ENCODE measurements at regions not wholly inside any gene's neighbourhood (a gene's known extent, or its start where the extent isn't known, plus 50 kb on each side); places are given as distances from the start of the nearest gene placed in this dataset.
"Not testable (repeated sequence)": the region's sequence is repeated elsewhere in the genome, so short reads cannot be mapped to it uniquely, and the experiment has no call there.

- DNase-seq, result no peak
Observed at GRCh38 chr14:85010186-85010585, 519.8 kb upstream of the FLRT2 start.

GRCh38 chr14:85016496-85016895 lies 513.4 kb upstream of the FLRT2 start:
- DNase-seq, result no peak

DNA sequence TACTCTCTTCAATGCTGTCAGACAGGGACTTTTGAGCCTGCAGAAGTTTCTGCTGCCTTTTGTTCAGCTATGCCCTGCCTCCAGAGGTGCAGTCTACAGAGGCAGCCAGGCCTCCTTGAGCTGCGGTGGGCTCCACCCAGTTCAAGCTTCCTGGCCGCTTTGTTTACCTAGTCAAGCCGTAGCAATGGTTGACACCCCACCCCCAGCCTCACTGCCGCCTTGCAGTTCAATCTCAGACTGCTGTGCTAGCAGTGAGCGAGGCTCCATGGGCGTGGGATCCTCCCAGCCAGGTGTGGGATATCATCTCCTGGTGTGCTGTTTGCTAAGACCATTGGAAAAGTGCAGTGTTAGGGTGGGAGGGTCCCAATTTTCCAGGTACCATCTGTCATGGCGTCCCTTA lies 506.1 kb upstream of the FLRT2 start:
- DNase-seq, result not testable (repeated sequence)

GRCh38 chr14:85024931-85025330 lies 505.0 kb upstream of the FLRT2 start:
- DNase-seq, result no peak

GRCh38 chr14:85027681-85028370 lies 502.1 kb upstream of the FLRT2 start:
- no peak for DNase-seq

GRCh38 chr14:85037411-85037810 lies 492.5 kb upstream of the FLRT2 start:
- DNase-seq, result no peak

GRCh38 chr14:85038526-85039352 lies 491.2 kb upstream of the FLRT2 start:
- no peak for DNase-seq

GRCh38 chr14:85039353-85039626 lies 490.7 kb upstream of the FLRT2 start:
- no peak for DNase-seq

- DNase-seq, result no peak
Observed at GRCh38 chr14:85040046-85040685, 489.8 kb upstream of the FLRT2 start.

- DNase-seq, result no peak
Observed at GRCh38 chr14:85041618-85042017, 488.3 kb upstream of the FLRT2 start.

- DNase-seq, result no peak
Observed at GRCh38 chr14:85042301-85042700, 487.6 kb upstream of the FLRT2 start.

DNA sequence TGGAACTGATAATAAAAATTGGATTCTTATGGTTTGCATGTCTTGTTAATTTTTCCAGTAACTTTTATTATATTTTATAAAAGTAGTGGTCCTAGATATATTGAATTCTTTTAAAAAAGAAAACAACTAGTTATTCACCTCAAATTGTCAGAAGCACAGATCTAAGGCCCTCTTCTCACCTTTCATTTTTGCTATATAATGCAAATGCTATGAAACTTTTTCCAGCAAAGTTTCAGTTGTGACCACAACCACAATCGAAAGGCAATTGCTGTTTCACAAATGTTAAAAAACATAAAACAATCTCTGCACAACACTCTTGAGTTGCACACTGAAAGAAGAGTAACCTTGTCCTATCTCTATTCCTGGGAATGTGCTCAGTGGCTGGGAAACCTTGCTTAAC lies 479.8 kb upstream of the FLRT2 start:
- no peak for DNase-seq

GRCh38 chr14:85052646-85053045 lies 477.3 kb upstream of the FLRT2 start:
- no peak for DNase-seq

- DNase-seq, result no peak
Observed at GRCh38 chr14:85054178-85054577, 475.8 kb upstream of the FLRT2 start.

GRCh38 chr14:85056267-85056666 lies 473.7 kb upstream of the FLRT2 start:
- no peak for DNase-seq

DNA sequence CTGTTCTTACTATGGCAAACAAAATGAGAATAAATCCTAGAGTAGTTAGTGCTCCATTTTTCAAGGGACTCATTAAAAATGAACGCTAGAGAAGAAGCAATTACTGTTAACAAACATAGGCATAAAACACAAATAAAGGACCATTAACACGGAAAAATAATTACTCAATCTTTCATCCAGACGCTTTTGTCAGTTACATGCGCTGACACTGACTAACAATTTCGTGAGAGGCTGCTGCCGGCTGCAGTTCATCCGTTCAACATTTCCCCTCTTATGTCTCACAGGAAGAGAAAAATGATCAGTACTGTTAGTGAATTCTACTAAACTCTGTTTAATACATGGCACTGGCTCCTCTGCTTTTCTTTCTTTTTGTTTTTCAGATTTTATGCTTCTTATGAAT lies 472.7 kb upstream of the FLRT2 start:
- DNase-seq, result no peak

GRCh38 chr14:85058150-85058549 lies 471.8 kb upstream of the FLRT2 start:
- DNase-seq, result no peak

DNA sequence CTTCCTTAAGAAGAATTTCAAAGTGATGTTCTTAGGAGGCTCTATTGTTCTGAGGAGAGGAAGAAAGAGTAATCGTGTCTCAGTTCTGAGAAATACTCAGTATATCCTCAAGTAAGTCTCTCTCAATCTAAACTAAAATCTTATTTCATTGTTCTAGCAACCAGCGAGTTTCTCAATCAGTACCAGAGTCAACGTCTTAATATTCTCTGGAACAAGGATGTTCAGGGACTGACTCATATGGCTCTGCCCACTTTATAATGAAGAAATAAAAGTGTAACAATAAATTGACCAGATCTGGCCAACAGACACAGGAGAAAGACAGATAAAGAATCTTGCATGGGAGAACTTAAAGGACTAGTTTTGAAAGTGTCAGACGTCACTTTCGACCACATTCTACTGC lies 469.8 kb upstream of the FLRT2 start:
- no peak for DNase-seq

DNA sequence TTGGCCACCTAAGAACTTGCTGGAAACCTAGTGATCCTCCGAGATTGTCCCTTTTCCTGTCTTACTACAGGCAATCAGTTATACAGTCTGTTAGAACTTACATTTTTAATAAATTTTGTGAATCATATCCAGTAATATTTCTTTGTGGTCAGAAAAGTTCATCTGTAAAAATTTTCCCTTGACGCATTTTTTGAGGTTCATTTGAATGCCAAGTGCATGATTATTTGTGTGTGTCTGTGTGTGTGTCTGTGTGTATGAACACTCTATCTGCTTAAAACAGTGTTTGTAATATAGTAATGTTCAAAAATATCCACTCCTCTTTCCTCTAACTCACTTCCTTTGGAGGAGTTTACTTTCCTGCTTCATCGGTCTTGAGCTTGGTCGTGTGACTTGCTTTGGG lies 468.7 kb upstream of the FLRT2 start:
- DNase-seq, result no peak

DNA sequence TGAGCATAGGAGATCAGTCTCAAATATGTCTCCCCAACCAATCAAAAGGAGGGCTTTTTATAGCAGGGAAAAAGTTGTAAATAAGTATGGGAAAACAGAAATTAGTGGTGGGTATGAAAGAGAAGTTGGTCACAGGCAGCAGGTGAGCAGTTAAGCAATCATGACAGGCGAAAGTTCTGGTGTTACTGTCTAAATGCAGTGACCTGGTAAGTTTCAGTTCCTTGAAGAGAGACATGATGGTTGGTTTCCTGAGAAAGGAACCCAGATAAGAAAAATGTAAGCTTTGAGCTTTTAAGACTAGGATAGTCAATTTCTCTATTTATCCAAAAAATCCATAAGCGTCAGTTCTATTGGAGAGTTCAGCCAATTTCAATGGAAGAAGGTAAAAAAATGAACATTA lies 466.2 kb upstream of the FLRT2 start:
- DNase-seq, result no peak

DNA sequence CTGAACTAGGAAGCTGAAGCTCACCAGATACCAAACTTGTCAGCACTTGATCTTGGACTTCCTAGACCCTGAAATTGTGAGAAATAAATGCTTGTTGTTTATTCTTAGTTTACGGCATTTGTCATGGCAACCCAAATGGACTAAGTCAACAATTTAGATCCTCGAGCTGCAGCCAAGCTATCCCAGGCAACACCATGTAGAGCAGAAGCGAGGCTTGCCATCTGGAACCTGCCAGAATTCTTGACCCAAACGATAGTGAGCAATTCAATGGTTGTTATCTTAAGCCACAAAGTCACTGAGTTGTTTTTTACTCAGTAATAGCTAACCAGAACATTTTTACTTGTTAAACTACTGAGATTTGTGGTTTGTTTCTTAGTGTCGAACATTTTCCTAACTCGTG lies 458.5 kb upstream of the FLRT2 start:
- no peak for DNase-seq

GRCh38 chr14:85074955-85075354 lies 455.0 kb upstream of the FLRT2 start:
- no peak for DNase-seq

GRCh38 chr14:85075694-85076476 lies 454.1 kb upstream of the FLRT2 start:
- no peak for DNase-seq

DNA sequence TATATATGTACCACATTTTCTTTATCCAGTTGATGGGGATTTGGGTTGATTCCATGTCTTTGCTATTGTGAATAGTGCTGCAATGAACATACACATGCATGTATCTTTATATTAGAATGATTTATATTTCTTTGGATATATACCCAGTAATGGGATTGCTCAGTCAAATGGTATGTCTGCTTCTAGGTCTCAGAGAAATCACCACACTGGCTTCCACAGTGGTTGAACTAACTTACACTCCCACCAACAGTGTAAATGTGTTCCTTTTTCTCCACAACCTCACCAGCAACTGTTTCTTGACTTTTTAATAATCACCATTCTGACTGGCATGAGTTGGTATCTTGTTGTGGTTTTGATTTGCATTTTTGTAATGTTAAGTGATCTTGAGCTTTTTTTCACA lies 452.2 kb upstream of the FLRT2 start:
- DNase-seq, result not testable (repeated sequence)
